SJSA1 (cell line): ENCODE measurements at regions not wholly inside any gene's neighbourhood (a gene's known extent, or its start where the extent isn't known, plus 50 kb on each side); places are given as distances from the start of the nearest gene placed in this dataset.
"Not testable (repeated sequence)": the region's sequence is repeated elsewhere in the genome, so short reads cannot be mapped to it uniquely, and the experiment has no call there.

Experiments
- DNase-seq, 2 experiments: peaks; one replicate each; pipeline ENCODE4 v3.0.0-alpha.2; 2015 to 2020; ENCODE audit warnings: low spot score in 2 of 2, low read depth in 1 of 2
- H3K27ac ChIP-seq: fragments of 250-450 bp; sonication (Bioruptor Pico); 2 replicates; pipeline ENCODE4 v1.5.1; 2020; ENCODE audit warnings: mild to moderate bottlenecking, moderate library complexity
- H3K27me3 ChIP-seq: fragments of 250-450 bp; sonication (Bioruptor Pico); replicated peaks from 2 replicates; pipeline ENCODE4 v1.5.1; 2020; ENCODE audit warnings: mild to moderate bottlenecking, moderate library complexity
- H3K36me3 ChIP-seq: fragments of 250-450 bp; sonication (Bioruptor Pico); 2 replicates; pipeline ENCODE4 v1.5.1; 2020; ENCODE audit warnings: mild to moderate bottlenecking
- H3K4me1 ChIP-seq: fragments of 250-450 bp; sonication (Bioruptor Pico); replicated peaks from 2 replicates; pipeline ENCODE4 v1.6.1; 2021; ENCODE audit warnings: mild to moderate bottlenecking
- H3K4me3 ChIP-seq: fragments of 250-450 bp; sonication (Bioruptor Pico); 2 replicates; pipeline ENCODE4 v1.5.1; 2020; ENCODE audit warnings: mild to moderate bottlenecking
- H3K9me3 ChIP-seq: fragments of 250-450 bp; sonication (Bioruptor Pico); replicated peaks from 2 replicates; pipeline ENCODE4 v1.5.1; 2020; ENCODE audit warnings: mild to moderate bottlenecking

DNA sequence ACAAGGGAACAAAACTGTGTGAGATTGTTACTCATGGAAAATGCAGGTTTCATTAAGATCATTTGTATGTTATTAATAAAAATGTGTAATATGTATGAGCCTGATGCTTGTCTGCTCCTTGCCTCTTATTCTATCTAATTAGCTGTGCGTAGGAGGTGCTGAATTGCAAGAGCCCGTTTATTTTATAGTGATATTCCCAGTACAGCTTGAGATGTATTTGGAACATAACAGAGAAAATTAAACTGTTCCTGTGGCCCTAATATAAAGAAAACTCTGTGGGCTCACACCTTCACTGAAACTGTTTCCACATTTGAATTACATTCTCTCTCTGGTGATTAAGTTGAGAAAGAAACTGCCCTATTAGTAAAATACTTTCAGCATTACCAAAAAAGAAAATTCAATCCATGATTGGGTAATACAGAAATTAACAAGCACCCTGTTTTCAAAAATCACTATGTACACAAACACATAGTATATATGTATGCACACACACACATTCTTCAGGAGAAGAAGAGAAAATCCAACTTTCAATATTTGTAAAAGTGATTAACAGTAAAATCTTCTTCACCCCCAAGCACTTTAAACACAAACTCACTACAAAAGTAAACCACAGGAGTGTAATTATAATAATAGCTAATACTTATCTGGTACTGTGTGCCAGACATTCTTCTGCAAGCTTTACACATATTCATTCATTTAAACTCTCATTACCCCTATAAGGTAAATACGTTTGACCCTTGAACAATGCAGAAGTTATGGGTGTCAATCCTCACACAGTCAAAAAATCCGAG, 233.2 kb downstream of the PHLDA1 start:
- H3K4me3 ChIP-seq = no peak overlapping the region
- no peaks in the 10 kb centered on the region for H3K27me3 ChIP-seq
- no peak for DNase-seq
- H3K9me3 ChIP-seq = no peaks in the 10 kb centered on the region
- no peaks in the 10 kb centered on the region for H3K4me1 ChIP-seq
- H3K27ac ChIP-seq = no peak overlapping the region
- no peaks in the 10 kb centered on the region for H3K36me3 ChIP-seq

DNA sequence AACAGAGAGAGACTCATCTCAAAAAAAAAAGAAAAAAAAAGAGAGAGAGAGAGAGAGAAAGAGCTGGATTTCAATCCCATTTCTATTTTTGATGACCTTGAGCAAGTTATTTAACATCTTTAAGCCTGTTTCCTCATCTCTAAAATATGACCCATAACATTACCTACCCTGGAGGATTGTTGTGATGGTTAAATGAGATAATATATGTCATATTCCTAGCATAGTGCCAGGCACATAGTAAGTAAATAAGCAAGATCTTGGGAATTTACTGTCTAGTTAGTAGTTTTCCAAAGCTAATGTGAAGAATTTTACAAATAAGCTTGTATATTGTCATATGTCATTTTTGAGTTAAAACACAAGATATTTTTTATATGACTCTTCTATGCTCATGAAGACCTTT, 236.5 kb downstream of the PHLDA1 start:
- Histone ChIP-seq H3K4me3 (no peak overlapping the region), H3K4me1 (peaks cover 6% of the 10 kb centered on the region; the same call in 1 of the 2 replicates), H3K9me3 (no peaks in the 10 kb centered on the region), H3K27ac (no peak overlapping the region), H3K36me3 (no peaks in the 10 kb centered on the region), H3K27me3 (no peaks in the 10 kb centered on the region)
- DNase-seq = no peak

DNA sequence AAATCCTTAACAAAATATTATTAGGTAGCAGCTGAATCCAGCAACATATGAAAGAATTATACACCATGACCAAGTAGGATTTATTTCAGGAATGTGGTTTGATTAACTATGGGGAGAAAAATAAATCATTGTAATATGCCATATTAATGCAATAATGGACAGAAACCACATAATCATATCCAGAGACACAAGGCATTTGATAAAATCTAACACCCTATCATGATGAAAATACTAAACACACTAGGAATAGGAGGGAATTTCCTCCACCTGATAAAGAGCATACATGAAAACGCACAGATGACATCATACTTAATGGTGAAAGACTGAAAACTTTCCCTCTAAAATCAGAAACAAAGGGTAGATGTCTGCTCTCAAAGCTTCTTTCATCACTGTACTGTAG, 238.9 kb downstream of the PHLDA1 start:
- no peaks in the 10 kb centered on the region for H3K27me3 ChIP-seq
- H3K4me1 ChIP-seq = peaks cover 11% of the 10 kb centered on the region; the same call in 1 of the 2 replicates
- no peak overlapping the region for H3K27ac ChIP-seq
- H3K36me3 ChIP-seq = no peaks in the 10 kb centered on the region
- no peak for DNase-seq
- no peak overlapping the region for H3K4me3 ChIP-seq
- no peaks in the 10 kb centered on the region for H3K9me3 ChIP-seq

DNA sequence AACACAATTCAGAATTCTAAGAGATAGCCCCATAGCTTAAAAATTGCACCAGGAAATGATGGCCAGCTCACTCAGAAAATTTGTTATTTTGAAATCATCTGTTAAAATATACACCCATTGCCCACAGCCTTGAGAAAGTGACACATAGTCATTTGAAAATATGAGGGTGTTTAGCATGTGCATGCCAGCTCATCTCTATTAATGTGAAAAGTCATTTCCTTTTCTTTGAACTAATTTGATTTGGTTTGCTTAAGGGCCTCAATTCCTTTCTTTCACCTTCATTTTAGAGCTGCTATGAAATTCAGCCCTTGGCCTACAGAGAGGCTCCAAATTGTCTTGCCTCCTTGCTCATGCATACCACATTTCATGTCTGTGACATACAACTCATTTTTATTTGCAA, 241.4 kb downstream of the PHLDA1 start:
- H3K9me3 ChIP-seq = no peaks in the 10 kb centered on the region
- H3K36me3 ChIP-seq = no peaks in the 10 kb centered on the region
- no peaks in the 10 kb centered on the region for H3K27me3 ChIP-seq
- no peak overlapping the region for H3K4me3 ChIP-seq
- DNase-seq = peak in 1 of 2 experiments; percentile 6
- H3K27ac ChIP-seq = no peak overlapping the region
- H3K4me1 ChIP-seq = peaks cover 15% of the 10 kb centered on the region; the same call in 1 of the 2 replicates

DNA sequence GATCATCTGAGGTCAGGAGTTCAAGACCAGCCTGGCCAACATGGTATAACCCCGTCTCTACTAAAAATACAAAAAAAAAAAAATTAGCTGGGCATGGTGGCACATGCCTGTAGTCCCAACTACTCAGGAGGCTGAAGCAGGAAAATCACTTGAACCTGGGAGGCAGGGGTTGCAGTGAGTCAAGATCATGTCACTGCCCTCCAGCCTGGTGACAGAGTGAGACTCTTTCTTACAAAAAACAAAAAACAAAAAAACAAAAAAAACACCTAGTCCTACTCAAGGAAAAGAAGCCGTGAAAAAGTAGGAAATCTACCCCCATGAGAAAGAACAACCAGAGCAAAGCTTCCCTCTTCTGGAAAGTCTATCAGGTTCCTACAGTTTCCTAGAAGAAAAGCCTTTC, 244.4 kb downstream of the PHLDA1 start:
- not testable (repeated sequence) for H3K4me3 ChIP-seq, DNase-seq, H3K27ac ChIP-seq, H3K27me3 ChIP-seq, H3K9me3 ChIP-seq, H3K36me3 ChIP-seq
- H3K4me1 ChIP-seq = peaks cover 15% of the 10 kb centered on the region; the same call in 1 of the 2 replicates

DNA sequence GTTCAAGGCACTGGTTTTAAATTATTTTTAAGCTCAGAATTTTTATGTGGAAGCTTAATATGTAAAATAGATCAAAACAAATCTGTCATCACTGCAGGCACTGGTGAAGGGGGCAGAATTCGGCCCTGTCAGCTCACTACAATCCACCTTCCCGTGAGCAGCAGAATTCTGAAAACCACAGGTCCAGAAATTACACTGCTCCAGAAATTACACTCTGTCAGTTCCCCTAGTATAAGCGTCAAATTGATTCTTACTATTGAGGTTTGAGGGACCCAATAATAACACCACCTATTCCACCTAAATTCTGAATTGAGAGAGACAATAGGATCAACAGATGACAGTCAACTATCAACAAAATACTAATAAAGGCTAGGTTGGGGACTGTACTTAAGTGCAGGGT, 245.5 kb downstream of the PHLDA1 start:
- Histone ChIP-seq H3K27me3 (no peaks in the 10 kb centered on the region), H3K4me1 (peaks cover 23% of the 10 kb centered on the region), H3K4me3 (no peak overlapping the region), H3K36me3 (no peaks in the 10 kb centered on the region), H3K9me3 (no peaks in the 10 kb centered on the region), H3K27ac (no peak overlapping the region)
- DNase-seq = no peak

DNA sequence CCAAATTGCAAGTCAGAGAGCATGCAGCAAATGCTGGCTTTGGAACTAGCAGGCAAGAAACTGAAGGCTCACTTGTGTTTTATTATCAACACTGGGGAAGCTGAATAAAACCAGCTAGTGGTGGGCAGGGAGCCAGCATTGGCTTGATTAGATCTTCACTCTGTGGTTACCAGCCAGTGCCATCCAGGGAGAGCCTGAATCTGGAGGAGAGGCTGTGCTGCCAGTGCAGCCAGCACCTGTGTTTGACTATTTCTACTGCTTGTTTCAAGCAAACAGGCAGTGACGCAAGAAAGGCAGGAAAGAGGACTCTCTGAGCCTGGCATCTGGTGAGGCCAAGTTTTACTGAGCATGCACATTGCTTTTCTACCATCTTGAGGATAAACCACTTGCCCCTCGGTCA, 247.0 kb downstream of the PHLDA1 start:
- no peaks in the 10 kb centered on the region for H3K9me3 ChIP-seq

DNA sequence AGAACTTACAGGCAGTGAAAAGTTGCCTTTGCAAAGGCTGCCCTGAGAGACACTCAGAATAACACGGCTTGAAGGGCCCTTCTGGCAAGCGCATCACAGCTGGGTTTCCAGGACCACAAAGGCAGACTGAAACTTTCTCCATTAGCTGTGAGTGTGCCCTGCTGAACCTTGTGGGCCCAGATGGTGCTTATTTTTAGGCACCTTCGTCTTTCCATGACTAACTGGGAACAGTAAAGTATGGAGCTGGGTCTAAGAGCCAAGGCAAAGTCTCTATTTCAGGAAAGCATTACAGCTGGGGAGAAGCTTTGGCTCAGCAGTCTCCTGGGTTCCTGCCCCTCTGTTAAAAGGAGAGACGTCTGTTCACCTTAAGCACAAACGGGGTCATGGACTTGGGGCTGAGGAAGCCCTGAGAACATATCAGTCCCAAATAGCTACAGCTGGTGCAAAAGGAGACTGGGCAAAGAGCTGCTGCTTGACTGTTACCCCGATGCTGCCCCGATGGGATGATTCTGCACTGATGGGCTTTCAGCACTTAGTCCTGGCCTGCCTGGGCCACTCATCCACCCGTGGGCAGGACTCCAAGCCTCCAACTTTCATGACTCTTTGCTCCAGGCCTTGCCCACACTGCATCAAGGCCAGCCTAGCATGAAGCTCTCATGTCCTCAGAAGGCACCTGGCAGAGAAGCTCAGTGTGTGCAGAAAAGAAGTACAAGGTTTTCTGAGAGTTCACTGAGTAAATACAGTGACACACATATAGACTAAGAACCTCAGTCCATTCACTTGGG, 248.3 kb downstream of the PHLDA1 start:
- Histone ChIP-seq H3K27ac (no peak overlapping the region), H3K4me1 (peaks cover 14% of the 10 kb centered on the region), H3K36me3 (no peaks in the 10 kb centered on the region), H3K4me3 (no peak overlapping the region), H3K27me3 (no peaks in the 10 kb centered on the region), H3K9me3 (no peaks in the 10 kb centered on the region)
- DNase-seq = no peak

More for the DNA sequence above, 247.0 kb downstream of the PHLDA1 start:
- Histone ChIP-seq H3K4me3 (no peak overlapping the region), H3K27ac (no peak overlapping the region), H3K4me1 (peaks cover 14% of the 10 kb centered on the region), H3K27me3 (no peaks in the 10 kb centered on the region), H3K36me3 (no peaks in the 10 kb centered on the region)
- no peak for DNase-seq

DNA sequence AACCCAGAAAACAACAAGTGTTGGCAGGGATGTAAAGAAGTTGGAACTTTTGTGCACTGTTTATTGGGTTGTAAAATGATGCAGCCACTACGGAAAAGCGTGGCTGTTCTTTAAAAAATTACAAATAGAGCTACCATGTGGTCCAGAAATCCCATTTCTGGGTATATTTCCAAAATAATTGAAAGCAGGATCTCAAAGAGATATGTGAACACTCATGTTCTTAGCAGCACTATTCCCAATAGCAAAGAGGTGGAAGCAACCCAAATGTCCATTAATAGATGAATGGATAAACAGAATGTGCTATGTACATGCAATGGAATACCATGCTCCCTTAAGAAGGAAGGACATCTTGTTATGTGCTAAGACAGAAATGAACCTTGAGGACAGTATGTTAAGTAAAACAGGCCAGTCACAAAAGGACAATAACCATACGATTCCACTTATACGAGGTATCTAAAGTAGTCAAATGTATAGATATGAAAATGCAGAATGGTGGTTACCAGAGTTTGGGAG, 249.5 kb downstream of the PHLDA1 start:
- Histone ChIP-seq H3K27ac (no peak overlapping the region), H3K4me3 (no peak overlapping the region), H3K4me1 (peaks cover 9% of the 10 kb centered on the region), H3K9me3 (no peaks in the 10 kb centered on the region), H3K36me3 (no peaks in the 10 kb centered on the region), H3K27me3 (no peaks in the 10 kb centered on the region)
- no peak for DNase-seq

DNA sequence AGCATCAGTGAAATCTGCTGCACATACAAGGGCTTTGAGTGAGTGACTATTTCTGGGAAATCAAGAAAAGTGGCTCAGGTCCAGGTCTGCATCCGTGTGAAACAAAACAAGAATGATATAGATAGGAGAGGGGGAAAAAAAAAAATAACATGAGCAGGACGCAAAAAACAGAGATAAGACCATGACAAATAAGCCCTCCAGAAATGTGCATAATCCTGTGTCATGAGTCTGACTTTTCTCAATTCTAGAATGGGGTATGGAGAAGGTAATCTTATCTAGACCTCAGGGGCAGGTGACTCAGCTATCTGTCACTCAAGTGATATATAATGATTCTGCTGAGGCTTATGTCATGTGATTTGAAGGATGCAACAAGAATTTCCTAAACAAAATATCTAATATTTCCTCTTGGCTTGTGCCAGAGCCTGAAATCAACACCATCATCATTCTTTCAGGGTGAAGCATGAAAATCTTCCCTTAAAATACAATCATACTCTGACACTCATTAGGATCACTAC, 250.0 kb downstream of the PHLDA1 start:
- peak in 1 of 2 experiments; percentile 14 for DNase-seq

DNA sequence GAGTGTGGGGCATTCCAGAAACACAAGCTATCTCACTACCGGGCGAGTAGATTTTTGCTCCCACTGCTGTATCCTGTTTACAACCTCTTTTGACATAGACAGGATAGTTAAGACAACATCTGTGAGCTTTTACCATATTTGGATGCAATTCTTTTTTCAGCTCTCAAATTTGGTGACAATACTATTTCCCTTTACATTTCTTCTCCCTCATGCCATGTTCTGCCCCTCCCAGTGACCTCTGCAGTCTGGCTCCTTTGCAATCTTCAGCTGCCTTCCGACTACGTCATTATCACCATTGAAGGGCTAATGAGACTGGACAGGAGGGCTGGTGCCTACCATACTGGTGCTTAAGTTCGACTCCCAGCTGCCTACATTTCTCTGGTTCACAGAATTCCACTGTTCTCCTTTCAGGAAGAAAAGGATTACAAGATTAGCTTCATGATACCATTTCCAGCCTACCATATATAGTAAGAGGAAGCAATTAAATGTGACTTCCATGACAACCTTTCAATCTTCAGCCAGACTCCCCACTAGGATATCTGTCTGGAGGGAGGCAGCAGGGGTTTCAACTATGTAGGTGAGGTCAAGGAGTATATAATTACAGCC, 251.6 kb downstream of the PHLDA1 start:
- Histone ChIP-seq H3K27ac (no peak overlapping the region), H3K36me3 (no peaks in the 10 kb centered on the region), H3K27me3 (no peaks in the 10 kb centered on the region), H3K4me3 (no peak overlapping the region), H3K4me1 (peaks cover 9% of the 10 kb centered on the region), H3K9me3 (no peaks in the 10 kb centered on the region)
- DNase-seq = no peak

More for the DNA sequence above, 250.0 kb downstream of the PHLDA1 start:
- Histone ChIP-seq H3K4me1 (peaks cover 9% of the 10 kb centered on the region), H3K9me3 (no peaks in the 10 kb centered on the region), H3K27me3 (no peaks in the 10 kb centered on the region), H3K27ac (no peak overlapping the region), H3K4me3 (no peak overlapping the region), H3K36me3 (no peaks in the 10 kb centered on the region)

DNA sequence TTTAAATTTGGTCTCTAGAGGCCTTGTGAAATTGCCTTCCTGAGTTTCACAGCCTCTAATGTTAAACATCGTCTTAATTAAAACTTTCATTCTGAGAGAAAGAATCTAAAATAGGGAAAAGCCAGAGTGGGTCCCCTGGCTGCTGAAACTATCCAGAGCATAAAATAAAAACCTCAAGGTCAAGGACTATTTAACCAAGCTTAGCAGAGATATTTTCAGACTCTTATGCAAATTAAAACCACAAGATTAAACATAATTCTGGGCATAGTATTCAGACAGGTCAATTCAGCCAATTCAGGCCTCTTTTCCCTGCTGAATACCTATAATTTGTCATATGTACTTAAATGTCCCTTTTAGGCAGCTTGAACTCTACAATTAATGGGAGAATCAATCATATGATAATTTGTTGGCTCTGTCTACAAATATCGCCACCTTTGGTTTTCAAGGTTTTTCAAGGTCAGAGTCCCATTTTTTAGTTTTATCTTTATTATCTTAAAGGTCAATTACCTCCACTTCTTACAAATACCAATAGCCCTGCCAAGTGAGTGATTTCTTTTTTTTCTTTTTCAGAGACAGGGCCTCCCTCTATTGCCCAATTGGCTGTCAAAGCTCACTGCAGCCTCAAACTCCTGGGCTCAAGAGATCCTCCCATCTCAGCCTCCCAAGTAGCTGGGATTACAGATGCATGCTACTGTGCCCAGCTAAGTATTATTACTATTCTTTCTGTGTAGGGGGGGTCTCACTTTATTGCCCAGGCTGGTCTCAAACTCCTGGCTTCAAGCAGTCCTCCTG, 257.1 kb downstream of the PHLDA1 start:
- Histone ChIP-seq H3K27ac (no peak overlapping the region), H3K9me3 (no peaks in the 10 kb centered on the region), H3K4me1 (no peaks in the 10 kb centered on the region), H3K27me3 (no peaks in the 10 kb centered on the region), H3K4me3 (no peak overlapping the region), H3K36me3 (no peaks in the 10 kb centered on the region)
- DNase-seq = no peak

DNA sequence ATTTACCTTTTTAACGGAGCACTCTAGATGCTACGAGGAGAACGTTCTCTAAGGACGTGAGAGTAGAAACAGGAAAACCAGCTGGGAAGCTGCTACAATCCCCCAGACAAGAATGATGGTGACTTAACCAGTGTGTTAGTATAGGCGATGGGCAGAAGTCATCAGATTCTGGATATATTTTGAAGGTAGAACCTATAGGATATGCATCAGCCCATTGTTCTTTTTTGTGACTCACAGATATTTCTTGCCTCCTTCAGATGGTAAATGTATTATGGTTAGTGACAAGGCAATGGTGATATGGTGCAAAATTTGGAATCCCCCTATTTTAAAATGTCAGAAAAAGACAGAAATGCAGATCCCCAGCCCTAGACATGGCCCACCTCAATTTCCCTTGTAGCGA, 258.2 kb downstream of the PHLDA1 start:
- H3K4me1 ChIP-seq = no peaks in the 10 kb centered on the region
- no peak for DNase-seq

More for the DNA sequence above, 258.2 kb downstream of the PHLDA1 start:
- no peaks in the 10 kb centered on the region for H3K27me3 ChIP-seq
- no peak overlapping the region for H3K4me3 ChIP-seq
- no peak overlapping the region for H3K27ac ChIP-seq
- H3K36me3 ChIP-seq = no peaks in the 10 kb centered on the region
- no peaks in the 10 kb centered on the region for H3K9me3 ChIP-seq
